HG03354 (cell line): ENCODE measurements at regions not wholly inside any gene's neighbourhood (a gene's known extent, or its start where the extent isn't known, plus 50 kb on each side); places are given as distances from the start of the nearest gene placed in this dataset.

ENCODE experiments used
- ATAC-seq: cut with Tn5 transposase; IDR thresholded peaks from one replicate; pipeline ENCODE4 v1.9.1; 2021; ENCODE audit warnings: mild to moderate bottlenecking; ENCODE audit not compliant: unreplicated experiment, poor library complexity, severe bottlenecking

GRCh38 chr14:49527221-49527620, 59.0 kb downstream of the RPS29 start:
- no peak for ATAC-seq

DNA sequence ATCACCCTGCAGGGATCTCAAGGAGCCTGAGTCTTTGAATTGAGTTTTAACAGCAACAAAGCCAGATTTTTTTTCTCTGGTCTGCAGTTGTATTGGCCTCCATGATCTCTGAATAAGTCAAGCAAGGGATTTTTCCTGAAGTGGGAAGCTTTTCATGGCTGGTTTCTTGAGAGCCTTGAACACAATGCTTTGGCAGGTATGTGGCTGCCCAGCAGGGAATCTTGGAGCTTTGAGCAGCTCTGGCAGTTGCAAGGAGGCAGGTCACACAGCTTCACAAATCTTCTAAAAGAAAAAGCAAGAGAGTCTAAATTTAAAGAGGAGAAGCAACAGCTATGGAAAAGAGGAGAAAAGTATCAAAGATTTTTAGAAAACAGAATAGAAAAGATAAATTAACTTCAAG, 60.1 kb downstream of the RPS29 start:
- ATAC-seq = no peak

DNA sequence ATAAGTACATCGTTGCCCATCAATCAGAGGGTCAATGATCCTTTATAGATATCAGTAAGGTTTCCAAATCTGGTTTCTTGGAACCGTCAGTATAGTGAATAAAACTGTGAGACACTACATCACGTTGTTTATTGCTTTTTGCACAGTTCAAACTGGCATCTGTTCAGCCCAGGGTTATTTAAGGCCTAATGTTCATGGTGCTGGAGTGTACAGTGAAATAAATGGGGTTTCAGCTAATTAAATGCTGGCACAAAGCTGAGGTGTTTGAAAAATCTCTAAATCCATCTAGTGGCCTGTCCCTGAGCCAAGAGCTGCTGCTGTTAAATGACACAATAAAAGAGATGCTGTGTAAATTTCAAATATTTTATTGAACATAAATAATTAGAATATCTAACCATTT, 69.9 kb downstream of the RPS29 start:
- no peak for ATAC-seq

DNA sequence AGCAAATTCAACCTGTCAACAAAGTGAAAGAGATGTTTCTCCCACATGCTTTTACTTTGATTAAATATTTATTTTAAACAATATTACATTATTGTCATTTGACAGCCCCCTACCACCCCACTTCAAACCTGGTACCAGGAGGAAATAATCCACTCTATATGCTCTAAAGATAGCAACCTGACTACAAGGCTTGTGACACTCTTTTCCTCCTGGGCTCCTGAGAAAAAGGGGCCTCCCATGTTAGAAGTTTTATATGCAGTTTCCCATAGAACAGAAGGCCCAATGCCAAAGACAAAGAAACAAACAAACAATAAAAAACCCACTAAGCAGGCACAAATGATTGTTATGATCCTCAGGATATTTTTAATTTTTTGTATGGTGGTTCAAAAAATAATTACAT, 73.6 kb downstream of the RPS29 start:
- ATAC-seq = no peak

- no peak for ATAC-seq
Observed at GRCh38 chr14:49512147-49512551, 74.0 kb downstream of the RPS29 start.

DNA sequence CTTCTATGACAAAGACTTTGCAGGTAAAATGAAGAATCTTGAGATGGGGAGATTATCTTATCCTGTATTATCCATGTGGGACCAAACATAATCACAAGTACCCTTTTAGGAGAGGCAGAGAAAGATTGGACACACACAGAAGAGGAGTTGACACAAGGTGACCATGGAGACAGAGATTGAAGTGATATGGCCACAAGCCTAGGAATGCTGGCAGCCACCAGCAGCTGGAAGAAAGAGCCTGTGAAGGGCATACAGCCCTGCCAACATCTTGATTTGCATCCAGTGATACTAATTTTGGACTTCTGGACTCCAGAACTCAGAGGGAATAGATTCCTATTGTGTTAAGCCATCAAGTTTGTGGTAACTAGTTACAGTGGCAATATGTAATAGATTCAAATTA, 78.1 kb downstream of the RPS29 start:
- ATAC-seq = no peak

- ATAC-seq = no peak
Observed at GRCh38 chr14:49506650-49507049, 79.5 kb downstream of the RPS29 start.

- no peak for ATAC-seq
Observed at GRCh38 chr14:49505041-49505766, 81.0 kb downstream of the RPS29 start.

- ATAC-seq = peak; percentile 89
Observed at GRCh38 chr14:49497725-49498348, 88.3 kb downstream of the RPS29 start.

DNA sequence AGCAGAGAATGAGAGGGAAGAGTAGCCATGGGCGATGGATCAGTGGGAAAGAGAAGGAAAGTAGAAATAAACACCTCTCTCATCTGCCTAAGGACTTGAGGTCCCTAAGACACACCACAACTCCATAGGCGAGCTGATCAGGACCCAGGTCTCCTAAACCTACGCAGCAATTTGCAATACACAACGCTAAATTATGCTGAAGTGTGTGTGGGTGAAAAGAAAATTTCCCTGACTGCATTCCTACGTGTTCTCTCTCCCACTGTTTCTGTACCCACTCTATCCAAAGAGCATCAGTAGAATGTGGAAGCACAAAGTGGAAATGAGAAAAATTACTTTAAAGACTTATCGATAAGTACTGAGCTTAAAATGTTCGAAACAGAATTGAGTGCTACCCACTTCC, 88.9 kb downstream of the RPS29 start:
- no peak for ATAC-seq

GRCh38 chr14:49494836-49495235, 91.3 kb downstream of the RPS29 start:
- no peak for ATAC-seq

DNA sequence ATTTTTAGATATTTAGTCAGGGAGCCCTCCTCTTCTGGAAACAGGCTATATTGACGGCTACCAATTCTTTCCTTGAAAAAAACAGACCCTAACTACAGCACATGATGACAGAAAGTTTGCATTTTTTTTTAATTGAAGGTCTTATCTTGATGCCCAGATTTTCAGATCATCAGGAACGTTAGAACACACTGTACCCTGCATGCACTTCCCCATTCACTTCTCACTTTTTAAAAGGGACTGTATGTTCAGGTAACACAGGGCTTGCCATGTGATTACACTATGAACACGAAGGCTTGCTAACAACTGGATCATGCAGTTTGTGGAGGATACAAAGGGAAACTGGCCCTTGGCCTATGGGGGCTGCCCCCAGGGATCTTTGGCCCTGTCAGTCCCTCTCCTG, 92.6 kb downstream of the RPS29 start:
- ATAC-seq = no peak

- ATAC-seq = no peak
Observed at GRCh38 chr14:49492151-49492550, 94.0 kb downstream of the RPS29 start.

DNA sequence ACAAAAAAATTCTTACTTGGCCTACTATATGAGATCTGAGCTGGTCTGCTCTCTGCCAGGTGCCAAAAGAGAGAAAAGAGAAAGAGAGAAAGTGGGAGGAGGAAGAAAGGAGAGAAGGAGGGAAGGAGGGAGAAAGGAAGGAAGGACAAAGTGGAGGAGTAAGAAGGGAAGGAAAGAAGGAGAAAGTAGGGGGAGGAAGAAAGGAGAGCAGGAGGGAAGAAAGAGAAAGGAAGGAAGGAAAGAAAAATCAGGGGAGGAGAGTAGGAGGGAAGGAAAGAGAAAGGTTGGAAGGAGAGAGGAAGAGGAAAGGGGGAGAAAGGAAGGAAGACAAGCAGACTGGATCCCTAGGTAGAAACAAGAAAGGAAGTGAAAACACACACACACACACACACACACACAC, 96.8 kb downstream of the RPS29 start:
- ATAC-seq = no peak

DNA sequence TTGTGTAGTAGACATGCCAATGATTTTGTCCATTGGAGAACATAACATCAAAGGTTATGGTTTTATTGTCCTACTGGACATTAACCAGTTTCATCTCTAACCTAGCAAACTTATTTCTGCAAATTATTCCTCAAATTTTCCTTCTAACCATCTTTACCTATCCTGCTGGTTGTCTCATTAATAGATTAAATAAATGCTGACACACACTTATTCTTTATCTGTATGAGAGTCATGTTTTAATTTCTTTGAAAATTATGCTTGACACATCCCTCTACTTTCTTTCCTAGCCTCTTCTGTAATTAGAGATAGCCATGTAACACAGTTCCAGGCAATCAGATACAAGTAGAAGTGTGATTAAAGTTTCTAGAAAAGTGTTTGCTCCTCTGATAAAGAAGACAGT, 98.9 kb downstream of the RPS29 start:
- ATAC-seq = no peak

DNA sequence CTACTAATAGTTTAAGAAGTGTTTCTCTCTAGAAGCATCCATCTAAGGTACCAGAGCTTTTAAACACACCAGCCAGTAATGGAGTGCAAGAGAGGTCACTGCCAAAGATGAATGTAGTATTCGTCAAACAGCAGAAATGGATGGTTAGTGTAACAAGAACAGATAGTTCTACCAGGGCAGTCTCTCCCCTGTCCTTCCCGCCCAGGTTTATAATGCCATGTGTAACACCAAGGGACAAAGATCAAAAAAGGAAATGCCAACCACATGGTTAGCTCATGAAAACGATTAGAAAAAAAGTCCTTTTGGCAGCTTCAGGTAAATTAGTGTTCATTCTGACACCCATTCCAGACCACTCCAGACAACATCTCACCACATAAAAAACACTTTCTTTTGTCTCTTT, 100.9 kb downstream of the RPS29 start:
- no peak for ATAC-seq

DNA sequence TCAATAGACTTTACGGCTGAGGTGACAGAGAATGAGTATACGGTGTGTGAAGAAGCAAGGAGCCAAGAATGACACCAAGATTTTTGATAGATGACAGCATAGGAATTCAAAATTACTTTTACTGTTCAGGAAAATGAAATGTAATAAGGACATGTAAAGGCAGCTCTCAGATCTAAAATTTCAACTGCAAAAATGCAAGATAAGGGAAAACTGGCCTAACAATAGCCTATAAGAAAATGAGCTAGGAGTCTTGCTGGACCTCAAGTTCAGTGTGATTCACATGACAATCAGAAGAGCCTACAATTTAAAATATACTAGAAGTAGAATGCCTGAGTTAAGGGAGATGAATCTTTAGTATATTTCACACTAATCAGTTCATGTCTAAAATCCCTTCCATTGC, 102.0 kb downstream of the RPS29 start:
- no peak for ATAC-seq

GRCh38 chr14:49483268-49483667, 102.9 kb downstream of the RPS29 start:
- ATAC-seq = peak; percentile 74

GRCh38 chr14:49480979-49481498, 105.1 kb downstream of the RPS29 start:
- no peak for ATAC-seq

DNA sequence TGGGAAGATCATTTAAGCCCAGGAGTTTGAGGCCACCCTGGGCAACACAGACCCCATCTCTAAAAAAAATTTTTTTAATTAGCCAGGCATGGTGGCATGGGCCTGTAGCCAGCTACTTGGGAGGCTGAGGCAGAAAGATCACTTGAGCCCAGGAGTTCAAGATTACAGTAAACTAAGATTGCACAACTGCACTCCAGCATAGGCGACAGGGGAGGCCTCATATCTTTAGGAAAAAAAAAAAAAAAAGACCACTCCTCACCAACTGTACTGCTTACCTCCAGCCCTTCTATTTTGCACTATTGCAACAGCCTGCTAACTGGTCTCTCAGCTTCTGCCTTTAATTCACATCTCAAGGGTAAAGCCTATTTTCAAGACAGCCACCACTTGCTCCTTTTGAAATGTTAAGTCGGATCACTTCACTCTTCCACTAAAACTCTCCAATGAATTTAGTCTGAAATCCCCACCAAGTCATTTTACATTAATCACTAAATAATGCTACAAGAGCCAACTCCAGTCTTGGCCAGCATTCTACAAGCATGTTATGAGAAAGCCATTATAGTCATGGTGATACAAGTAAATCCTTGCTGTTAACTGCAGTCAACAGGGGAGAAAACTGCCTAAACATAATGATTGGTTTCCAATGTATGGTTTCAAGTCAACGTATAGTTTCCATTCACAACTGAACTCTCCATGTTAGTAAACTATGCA, 106.0 kb downstream of the RPS29 start:
- no peak for ATAC-seq

DNA sequence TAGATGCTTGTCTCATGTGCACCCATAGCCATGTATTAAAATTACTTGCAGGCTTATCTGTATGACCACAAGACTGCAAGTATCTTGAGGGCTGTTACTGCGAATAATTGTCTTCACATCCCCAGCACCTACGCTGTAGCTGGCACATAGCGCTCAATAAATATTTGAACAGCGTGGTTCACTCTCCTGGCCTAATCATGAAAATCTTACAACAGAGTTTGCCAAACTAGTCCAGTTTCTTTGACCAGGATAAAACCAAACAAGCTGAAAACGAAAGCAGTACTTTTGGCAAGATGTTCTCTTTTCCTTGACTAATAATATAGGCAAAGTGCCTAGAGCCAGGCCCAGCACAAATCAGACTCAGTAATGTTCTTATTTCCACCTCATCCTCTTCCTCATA, 106.7 kb downstream of the RPS29 start:
- ATAC-seq = no peak
